GM19043 (cell line): ENCODE measurements at regions not wholly inside any gene's neighbourhood (a gene's known extent, or its start where the extent isn't known, plus 50 kb on each side); places are given as distances from the start of the nearest gene placed in this dataset.
"Not testable (repeated sequence)": the region's sequence is repeated elsewhere in the genome, so short reads cannot be mapped to it uniquely, and the experiment has no call there.

Experiments used
- ATAC-seq: cut with Tn5 transposase; IDR thresholded peaks from one replicate; pipeline ENCODE4 v1.9.1; 2021; ENCODE audit warnings: low read depth; ENCODE audit not compliant: unreplicated experiment

DNA sequence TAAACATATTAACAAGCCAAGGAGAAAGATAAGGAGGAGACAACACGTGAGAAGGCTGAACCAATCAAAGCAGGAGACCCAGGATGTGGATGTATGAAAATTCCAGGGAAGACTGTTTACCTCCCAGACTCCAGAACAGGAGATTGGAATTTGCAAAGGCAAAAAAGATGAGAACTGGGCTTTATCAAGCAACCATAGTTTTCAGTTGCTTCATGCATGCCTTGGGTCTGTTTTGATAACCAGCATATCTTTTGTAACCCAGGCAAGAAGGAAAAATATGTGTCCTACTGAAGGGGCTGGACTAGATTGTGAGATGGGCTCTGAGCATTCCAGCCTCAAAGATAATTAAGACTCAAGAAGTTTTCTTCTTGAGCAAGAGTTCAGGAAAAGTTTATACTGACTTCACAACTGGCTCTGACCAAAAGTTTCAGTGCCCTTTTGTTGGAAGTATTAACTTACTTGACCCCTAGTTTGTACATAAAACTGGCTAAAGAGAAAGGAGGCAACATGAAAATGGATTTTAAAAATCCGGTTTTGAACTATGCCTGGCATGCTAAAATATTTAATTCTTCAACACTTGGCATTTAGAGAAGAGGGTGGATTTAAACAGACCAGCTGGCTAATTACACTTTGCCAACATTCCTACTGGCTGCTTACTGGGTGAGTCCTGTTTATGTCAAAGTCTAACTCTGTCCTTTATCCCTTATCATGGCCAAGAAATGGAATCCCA lies 79.3 kb upstream of the CD28 start:
- no peak for ATAC-seq

DNA sequence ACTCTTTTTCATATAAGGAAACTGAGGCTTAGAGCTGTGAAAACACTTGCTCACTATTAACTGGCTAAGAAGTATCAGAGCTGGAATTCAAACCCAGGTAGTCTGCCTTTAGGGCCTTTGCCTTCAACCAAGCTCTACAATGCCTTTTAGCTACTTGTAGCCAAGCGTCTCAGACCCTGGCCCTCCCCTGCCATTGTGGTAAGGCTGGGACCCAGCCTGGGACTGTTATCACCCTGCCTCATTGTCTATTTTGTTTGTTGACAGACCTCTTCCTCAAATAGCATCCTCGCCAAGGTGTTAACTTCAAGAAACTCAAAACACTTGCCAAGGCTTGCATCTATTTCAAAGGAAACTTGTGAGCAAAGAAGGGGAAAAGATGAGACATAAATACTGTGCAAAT lies 76.7 kb upstream of the CD28 start:
- no peak for ATAC-seq

DNA sequence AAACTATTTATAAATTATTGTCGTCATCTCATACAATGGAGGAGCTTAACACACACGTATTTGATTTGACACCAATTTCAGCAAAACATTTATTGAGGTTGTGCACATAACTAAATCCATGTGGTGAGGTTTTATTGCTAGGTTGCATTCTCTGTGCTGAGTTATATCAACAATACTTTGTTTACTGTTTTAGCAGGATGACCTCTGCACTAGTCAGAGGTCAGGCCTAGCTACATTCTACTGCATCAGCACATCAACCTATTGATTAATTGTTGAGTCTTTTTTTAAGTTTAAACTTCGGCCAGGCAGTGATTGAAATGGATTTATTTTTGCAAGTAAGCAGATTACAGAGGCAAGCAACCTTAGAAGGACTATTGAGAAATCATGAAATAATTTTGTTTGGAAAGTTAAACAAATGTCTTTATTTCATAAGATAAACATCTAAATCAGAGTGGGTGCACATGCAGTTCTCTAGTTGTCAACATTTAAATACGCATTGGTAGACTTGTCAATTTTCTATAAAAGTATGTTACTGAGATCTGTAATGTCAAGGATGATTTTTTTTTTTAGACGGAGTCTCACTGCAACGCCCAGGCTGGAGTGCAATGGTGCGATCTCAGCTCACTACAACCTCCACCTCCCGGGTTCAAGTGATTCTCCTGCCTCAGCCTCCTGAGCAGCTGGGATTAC lies 75.2 kb upstream of the CD28 start:
- no peak for ATAC-seq

DNA sequence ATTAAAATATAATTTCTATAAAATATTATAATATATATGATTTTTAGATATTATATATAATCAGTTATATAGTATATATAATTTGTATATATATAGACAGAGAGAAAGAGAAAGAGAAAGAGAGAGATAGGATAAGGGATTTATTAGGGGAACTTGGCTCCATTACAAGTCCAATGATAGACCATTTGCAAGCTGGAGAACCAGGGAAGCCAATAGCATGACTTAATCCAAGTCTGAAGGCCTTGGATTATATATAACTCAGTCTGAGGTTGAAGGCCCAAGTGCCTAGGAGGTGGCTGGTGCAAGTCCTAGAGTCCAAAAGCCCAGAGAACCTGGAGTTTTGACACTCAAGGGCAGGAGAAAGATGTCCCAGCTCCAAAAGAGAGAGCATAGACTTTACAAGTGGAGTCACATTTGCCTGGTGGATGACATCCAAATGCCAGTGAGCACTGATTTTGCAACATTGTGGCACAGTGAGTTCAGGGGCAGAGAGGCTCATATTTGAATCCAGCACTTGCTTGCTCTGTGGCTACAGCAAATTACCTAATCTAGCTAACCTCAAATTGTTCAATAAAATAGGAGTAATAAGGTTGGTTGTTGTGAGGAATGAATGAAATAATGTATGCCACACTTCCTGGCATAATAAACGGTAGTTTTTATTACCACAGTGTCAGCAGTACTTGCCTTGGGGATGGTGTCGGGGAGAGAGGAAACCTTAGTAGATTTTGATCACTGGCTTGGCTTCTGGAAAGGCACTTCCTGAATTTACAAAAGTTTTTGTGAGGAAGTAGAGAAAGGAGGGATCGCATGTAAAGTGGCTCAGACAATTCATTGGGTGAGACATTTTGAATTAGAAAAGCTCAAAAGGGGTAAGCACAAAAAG lies 69.6 kb upstream of the CD28 start:
- no peak for ATAC-seq

DNA sequence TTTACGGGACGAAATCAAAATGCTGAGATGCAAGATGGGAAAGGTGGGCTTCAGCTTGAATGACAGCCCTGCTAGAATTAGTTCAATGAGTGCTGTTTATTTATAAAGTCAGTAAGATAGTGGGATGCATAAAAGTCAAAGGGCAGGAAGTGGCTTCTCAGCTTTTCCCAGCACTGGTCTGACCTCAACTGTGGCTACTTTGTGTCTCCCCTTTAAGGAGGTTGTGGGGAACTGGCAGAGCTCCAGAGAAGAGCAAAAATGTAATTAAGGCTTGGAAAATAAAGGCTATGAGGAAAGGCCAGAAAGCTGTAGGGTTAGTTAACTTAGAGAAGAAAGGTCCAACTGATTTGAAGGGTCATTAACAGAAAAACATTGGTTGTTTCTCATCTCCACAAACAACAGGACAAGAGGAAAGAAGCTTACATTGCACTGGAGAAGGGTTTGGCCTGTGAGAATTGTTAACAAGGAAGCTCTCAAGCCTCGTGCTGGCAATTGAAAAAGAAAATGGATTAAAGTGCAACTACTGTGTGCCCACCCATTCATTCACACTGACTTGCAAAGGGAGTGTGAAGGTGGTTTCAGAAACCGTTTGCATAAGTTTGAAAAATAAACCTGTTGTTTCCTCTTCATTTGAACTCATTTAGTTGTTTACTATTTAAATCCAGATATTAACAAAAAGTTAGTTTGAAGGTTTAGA lies 68.8 kb upstream of the CD28 start:
- no peak for ATAC-seq

DNA sequence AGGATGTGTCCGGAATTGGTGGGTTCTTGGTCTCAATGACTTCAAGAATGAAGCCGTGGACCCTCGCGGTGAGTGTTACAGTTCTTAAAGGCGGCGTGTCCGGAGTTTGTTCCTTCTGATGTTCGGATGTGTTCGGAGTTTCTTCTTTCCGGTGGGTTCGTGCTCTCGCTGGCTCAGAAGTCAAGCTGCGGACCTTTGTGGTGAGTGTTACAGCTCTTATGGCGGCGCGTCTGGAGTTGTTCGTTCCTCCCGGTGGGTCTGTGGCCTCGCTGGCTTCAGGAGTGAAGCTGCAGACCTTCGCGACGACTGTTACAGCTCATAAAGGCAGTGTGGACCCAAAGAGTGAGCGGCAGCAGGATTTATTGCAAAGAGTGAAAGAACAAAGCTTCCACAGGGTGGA lies 64.6 kb upstream of the CD28 start:
- not testable (repeated sequence) for ATAC-seq

DNA sequence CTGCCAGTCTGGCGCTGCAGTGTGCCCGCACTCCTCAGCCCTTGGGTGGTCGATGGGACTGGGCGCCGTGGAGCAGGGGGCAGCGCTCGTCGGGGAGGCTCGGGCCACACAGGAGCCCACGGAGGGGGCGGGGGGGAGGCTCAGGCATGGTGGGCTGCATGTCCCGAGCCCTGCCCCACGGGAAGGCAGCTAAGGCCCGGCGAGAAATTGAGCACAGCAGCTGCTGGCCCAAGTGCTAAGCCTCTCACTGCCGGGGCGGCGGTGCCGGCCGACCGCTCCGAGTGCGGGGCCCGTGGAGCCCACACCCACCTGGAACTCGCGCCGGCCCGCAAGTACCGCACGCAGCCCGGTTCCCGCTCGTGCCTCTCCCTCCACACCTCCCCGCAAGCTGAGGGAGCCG lies 63.6 kb upstream of the CD28 start:
- ATAC-seq: not testable (repeated sequence)

DNA sequence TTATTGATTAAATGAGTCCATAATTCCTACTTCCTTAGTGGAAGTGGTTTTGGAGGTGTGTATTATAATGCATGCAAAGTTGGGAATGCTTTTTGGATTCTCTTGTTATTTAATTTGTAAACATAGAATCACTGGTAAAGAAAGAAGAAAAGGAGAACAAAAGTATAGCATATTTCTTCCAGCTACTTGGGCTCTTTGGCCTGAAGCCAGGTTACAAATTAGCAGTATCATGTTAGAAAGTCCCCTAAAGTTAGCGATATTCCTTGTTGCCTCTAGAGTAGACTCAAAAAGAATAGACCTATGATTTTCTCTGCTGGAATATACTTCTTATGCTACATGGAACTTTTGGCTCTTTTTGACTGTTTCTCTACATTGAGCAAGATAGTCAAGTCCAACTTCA lies 60.6 kb upstream of the CD28 start:
- ATAC-seq: no peak

DNA sequence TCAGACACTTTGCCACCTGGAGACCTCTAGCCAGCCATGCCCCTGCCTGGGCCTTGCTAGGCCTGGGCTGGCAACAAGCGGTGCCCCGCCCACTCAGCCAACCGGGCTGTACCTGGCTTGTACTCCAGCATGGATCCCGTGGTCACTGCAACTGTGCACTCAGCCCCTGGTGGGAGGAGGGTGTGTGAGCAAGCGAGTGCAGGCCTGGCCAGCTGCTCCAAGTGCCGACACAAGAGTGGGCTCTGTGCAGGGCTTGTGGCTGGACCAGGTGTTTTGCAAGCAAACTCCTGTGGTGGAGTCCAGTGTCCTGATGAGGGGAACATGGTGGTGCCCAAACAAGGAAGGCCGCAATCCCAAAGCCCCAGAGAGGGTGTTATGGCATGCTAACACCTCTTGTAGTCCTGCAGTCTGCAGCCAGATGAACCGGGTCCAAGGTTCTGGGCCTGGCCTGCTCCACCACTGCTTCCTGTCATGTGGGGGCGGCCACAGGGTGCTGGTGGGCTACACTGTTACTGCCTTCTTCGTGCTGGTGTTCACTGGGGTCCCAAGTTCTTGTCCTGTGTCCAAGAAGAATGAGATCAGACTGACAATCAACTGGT lies 60.1 kb upstream of the CD28 start:
- no peak for ATAC-seq

DNA sequence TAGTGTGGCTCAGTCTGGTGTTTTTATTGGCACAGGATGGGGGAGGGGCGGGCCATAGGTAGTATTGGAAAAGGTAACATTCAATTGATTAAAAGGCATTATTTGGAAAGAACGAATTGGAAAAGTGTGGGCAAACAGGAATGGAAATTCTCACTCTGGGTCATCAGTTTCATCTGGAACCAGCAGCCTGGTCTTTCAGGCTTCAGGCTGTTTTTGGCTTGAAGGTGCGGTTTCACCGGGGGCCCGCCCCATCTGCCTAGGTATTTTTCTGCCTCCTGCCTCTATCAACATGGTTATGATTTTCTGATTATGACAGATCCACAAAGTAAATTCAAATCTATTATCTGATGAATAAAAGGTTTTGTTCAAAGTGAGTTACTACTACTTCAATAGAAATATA lies 59.5 kb upstream of the CD28 start:
- ATAC-seq: no peak

DNA sequence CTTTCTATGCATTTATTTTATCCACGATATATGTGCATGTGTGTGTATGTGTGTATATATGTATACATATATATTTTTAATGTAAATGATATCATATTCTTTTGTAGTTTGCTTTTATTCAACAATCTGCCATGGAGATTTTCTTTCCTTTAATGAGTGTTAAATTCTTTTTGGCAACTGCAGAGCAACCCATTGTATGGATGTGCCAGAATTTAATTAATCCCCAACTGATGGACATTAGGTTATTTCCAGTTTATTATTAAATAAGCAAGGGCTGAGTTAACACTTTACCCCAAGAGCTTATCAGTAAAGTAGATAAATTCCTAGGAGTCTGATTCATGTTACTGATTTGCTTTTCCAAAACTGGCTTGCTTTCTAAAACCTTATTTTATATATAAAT lies 58.9 kb upstream of the CD28 start:
- ATAC-seq: no peak

DNA sequence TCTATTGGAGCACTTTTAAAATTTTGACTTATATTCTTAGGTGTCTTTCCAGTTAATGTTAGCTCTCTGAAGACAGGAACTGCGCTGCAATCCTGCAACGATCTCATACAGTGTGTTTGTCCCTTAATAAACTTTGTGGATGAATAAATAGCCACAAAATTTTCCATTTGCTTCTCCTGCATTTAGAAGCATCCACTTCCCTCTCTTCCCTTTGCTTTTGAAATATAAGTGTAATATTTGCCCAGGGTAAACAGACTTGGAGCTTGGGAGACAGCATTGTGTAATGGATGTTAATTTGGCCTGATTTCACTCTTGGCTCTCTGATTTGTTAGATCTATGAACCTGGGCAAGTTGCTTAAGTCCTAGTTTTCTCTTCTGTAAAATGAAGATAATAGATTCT lies 58.2 kb upstream of the CD28 start:
- ATAC-seq: no peak

DNA sequence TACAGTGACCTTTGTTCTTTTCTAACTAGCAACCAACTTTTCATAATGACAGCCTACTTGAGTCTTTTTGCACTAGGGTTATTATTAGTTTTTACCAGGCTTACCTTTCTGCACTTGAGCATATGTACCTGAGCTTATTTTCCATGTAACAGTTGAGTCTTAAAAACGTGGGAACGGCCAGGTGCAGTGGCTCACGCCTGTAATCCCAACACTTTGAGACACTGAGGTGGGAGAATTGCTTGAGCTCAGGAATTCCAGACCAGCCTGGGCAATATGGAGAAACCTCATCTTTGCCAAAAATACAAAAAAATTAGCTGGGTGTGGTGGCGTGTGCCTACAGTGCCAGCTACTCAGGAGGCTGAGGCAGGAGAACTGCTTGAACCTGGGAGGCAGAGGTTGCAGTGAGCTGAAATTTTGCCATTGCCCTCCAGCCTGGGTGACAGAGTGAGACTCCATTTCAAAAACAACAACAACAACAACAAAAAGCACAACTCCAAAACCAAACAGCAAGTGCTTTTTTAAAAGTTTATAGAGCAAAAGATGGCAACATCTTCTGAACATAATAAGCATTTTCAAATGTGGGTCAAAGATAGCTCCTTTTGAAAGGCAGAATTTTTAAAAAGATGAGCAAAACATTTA lies 57.1 kb upstream of the CD28 start:
- no peak for ATAC-seq

DNA sequence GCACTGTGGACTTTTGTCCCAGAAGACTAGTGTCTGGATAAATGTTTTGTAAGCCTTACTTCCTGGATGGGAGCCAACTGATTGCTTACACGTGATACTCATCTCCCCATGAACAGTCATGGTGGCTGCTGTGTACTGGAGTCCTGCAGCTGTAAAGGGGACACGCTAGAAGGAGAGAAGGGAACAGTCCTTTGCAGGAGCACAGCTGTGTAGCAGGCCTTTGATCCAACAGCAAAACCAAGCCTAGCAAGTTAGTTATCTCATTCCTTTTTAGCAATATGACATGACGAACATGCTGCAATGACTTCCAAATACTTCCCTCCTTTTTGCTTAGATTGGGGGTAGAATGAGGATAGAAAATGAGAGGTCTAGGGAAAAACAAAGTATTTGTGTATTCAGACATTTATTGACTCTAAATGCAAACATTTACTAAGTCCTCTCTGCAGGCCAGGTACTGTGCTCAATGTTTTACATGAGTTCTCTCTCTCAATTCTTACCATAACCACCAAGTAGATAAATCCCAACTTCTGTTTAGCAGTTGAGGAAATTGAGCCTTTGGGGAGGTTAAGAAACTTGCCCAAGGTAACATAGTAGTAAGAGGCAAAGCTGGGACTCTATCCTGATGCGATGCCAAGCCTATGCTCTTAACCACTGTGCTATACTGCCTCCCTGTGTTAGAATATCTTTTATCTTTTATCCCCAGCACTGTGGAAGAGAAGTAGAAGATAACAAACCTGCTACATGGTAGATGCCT lies 55.4 kb upstream of the CD28 start:
- no peak for ATAC-seq

DNA sequence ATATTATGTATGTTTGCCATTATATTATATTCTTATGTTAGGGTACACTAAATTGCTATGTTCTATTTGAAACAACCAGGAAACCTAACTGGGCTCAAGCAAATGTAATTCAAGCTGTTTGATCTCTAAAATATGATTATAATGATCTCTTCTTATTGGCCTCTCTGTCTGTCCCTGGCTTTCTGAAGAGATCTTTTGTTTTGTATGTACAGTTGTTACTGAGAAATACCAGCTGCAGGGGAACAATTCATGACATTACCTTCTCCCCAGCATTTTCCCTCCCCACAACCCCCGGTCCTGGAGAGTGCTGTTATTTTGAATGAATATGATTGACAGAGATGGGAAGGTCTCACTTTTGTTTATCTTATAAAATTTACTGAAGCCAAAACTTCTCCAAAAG lies 54.8 kb upstream of the CD28 start:
- ATAC-seq: no peak

DNA sequence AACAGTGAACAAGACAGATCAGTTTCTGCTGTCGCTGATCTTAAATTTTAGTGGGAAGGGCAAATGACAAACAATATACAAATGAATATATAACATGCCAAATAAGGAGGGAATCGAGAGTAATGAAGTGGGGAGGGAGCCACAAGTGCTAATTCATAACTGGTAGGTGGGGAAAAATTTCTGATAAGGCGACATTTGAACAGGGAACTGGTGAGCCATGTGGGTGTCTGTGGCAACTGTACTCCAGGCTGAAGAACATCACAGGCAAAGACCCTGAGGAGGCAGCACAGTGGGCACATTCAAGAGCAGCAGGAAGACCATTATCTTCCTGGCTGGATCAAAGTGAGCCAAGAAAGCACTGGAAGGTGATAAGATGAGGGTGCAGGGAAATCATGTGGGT lies 51.6 kb upstream of the CD28 start:
- no peak for ATAC-seq

DNA sequence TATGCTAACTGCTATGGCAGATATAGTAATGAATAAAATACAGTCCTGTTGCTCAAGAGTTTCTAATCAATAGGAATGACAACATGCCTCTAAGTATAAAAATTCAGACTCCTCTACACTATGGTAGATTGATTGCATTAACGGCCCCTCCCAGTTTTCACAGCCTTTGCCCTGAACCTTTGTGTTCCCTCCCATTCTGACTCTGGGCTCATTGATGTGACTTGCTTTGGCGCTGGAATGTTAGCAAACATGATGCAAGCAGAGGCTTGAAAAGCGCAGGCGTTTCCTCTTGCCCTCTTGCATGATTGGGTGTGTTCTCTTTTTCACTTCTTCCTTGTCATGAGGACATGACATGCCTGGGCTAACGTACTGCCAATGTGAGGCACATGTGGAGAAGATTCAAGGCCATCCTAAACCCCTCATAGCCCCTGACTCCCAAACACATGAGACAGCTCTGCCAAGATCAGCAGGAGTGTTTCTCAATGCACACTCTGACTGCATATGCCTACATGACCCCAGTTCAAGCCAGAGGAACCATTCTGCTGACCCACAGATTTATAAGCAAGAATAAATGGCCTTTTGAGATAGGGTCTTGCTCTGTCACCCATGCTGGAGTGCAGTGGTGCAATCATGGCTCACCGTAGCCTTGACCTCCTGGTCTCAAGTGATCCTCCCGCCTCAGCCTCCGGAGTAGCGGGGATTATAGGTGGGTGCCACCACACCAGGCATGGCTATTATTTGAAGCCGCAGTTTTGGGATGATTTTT lies 49.7 kb upstream of the CD28 start:
- no peak for ATAC-seq
